GM18907 (cell line): ENCODE measurements at regions not wholly inside any gene's neighbourhood (a gene's known extent, or its start where the extent isn't known, plus 50 kb on each side); places are given as distances from the start of the nearest gene placed in this dataset.
A peak's percentile ranks its signal among the peaks of the same experiment; 100 is the strongest.
"Not testable (repeated sequence)": the region's sequence is repeated elsewhere in the genome, so short reads cannot be mapped to it uniquely, and the experiment has no call there.

Source experiments
- ATAC-seq: cut with Tn5 transposase; IDR thresholded peaks from one replicate; pipeline ENCODE4 v1.9.1; 2021; ENCODE audit warnings: mild to moderate bottlenecking, moderate library complexity; ENCODE audit not compliant: unreplicated experiment

GRCh38 chr6:118719351-118720124 is 68.1 kb upstream of the CEP85L start:
- ATAC-seq: peak; percentile 54

DNA sequence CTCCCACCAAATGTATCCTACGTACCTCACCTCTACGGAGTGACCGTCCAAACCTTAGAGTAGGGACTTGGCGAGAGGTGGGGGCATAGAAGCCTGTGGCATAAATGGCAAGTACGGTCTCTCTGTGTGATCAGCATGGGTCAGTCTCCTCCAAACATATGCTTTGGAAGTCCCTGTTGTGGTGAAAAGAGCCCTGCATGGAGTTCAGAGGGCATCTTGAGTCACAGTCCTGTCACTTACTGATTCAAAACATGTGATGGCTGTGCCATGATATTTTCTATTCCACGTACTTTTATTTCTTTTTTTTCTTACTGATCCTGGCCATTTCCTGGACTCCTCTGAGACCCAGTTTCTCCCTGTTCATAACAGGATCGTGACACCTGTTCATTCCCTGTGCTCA is 67.5 kb upstream of the CEP85L start:
- ATAC-seq: no peak

- ATAC-seq: no peak
Measured at GRCh38 chr6:118718297-118718696, 66.9 kb upstream of the CEP85L start.

GRCh38 chr6:118717106-118717505 is 65.7 kb upstream of the CEP85L start:
- ATAC-seq: no peak

- not testable (repeated sequence) for ATAC-seq
Measured at GRCh38 chr6:118715907-118716306, 64.5 kb upstream of the CEP85L start.

DNA sequence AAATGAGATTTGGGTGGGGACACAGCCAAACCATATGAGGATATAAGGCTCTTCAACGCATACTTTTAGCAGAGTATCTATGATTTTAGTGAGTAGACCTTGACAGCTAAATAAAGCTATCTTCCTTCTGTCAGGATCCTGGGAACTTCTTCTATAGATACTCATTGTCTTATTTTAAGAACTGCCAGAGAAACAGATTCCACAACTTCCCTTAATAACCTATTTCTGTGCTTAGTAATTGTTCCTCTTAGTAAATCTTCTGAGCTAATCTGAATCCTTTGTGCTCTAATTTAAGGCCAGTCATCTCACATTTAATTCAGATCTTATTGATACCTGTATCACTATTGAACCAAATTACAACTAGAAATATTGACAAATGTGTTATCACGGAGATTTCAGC is 64.0 kb upstream of the CEP85L start:
- ATAC-seq: no peak

- ATAC-seq: no peak
Measured at GRCh38 chr6:118714756-118715155, 63.4 kb upstream of the CEP85L start.

GRCh38 chr6:118712969-118713368 is 61.6 kb upstream of the CEP85L start:
- no peak for ATAC-seq

DNA sequence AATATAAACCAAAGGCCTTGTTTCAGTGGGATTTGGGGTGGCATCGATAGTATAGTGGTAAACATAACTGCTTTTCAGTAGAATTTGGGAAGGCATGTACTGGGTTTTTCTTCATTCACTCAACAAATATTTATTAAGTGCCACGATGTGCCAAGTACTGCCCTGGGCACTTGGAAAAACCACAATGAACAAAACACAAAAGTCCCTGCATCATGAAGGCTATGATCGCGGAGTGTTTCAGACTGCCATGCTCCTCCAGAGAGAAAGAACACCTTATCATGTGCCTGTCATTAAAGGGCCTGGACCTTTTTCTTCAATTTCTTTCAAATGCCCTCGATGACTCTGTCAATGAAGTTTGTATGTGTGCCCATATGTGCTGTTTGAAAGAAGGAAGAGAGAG is 59.2 kb upstream of the CEP85L start:
- no peak for ATAC-seq

- peak; percentile 93 for ATAC-seq
Measured at GRCh38 chr6:118709859-118710350, 58.5 kb upstream of the CEP85L start.

- peak; percentile 6 for ATAC-seq
Measured at GRCh38 chr6:118708744-118709143, 57.4 kb upstream of the CEP85L start.

GRCh38 chr6:118708055-118708454 is 56.7 kb upstream of the CEP85L start:
- no peak for ATAC-seq

GRCh38 chr6:118706702-118707101 is 55.3 kb upstream of the CEP85L start:
- no peak for ATAC-seq

- ATAC-seq: peak; percentile 35
Measured at GRCh38 chr6:118705544-118706491, 54.4 kb upstream of the CEP85L start.

- ATAC-seq: no peak
Measured at GRCh38 chr6:118704915-118705314, 53.5 kb upstream of the CEP85L start.

DNA sequence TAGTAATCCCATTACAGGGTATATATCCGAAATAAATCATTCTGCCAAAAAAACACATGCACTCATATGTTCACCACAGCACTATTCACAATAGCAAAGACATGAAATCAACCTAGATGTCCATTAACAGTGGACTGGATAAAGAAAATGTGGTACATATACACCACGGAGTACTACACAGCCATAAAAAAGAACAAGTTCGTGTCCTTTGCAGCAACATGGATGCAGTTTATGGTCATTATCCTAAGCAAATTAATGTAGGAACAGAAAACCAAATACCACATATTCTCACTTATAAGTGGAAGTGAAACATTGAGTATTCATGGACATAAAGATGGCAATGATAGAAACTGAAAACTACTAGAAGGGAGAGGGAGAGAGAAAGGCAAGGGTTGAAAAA is 49.9 kb upstream of the CEP85L start:
- ATAC-seq: not testable (repeated sequence)
